CD4-positive, alpha-beta T cell (primary cell): ENCODE measurements at regions not wholly inside any gene's neighbourhood (a gene's known extent, or its start where the extent isn't known, plus 50 kb on each side); places are given as distances from the start of the nearest gene placed in this dataset.

Experiments used
- ATAC-seq: fragments of 200-7000 bp; cut with Tn5 transposase; one replicate; pipeline ENCODE4 v1.10.0; 2022; ENCODE audit warnings: mild to moderate bottlenecking; ENCODE audit not compliant: poor library complexity
- CTCF ChIA-PET: fragments of 350-600 bp; sonication (Branson Sonifier 250); formaldehyde crosslinking; loops from one replicate; lab custom pipeline; 2021; ENCODE audit warnings: antibody characterized with exemption, inconsistent platforms; lab: Charles Lee
- POLR2A ChIA-PET: fragments of 350-600 bp; sonication (Branson Sonifier 250); formaldehyde crosslinking; loops from one replicate; lab custom pipeline; 2021; ENCODE audit warnings: antibody characterized with exemption, inconsistent platforms; lab: Charles Lee
- DNase-seq, 14 experiments: peaks; one replicate each; pipeline ENCODE4 v3.0.0-alpha.2; 2013 to 2020; ENCODE audit warnings: mixed read lengths in 2 of 14
- H3K27ac ChIP-seq, 2 donors: one replicate each; pipeline versions ENCODE4 v1.5.1 to v1.7.0; 2013; ENCODE audit warnings: low read length in 2 of 2, low read depth in 1 of 2, mild to moderate bottlenecking in 1 of 2
- H3K27me3 ChIP-seq, 2 experiments: 1 replicate in 1 of 2; 2 replicates in 1 of 2; pipeline versions ENCODE4 v1.6.1 to v1.7.0; 2013; ENCODE audit warnings: low read length in 2 of 2, control low read depth in 1 of 2, mild to moderate bottlenecking in 1 of 2, moderate library complexity in 1 of 2; ENCODE audit not compliant: insufficient read depth in 2 of 2, control insufficient read depth in 1 of 2
- H3K36me3 ChIP-seq: one replicate; pipeline ENCODE4 v1.6.1; 2013; ENCODE audit warnings: low read length, control low read depth; ENCODE audit not compliant: insufficient read depth
- H3K4me1 ChIP-seq: one replicate; pipeline ENCODE4 v1.6.1; 2013; ENCODE audit warnings: low read length, control low read depth; ENCODE audit not compliant: insufficient read depth
- H3K4me3 ChIP-seq: one replicate; pipeline ENCODE4 v1.5.1; 2013; ENCODE audit warnings: mild to moderate bottlenecking, low read length, moderate library complexity
- H3K9me3 ChIP-seq, 2 experiments: 1 replicate in 1 of 2; 2 replicates in 1 of 2; pipeline versions ENCODE4 v1.6.1 to v1.7.0; 2013; ENCODE audit warnings: low read length in 2 of 2, mild to moderate bottlenecking in 2 of 2, control low read depth in 1 of 2, moderate library complexity in 1 of 2; ENCODE audit not compliant: control insufficient read depth in 1 of 2, insufficient read depth in 1 of 2
- H3K27ac Mint-ChIP-seq: one replicate; pipeline ENCODE4 v1.8.0; 2020; ENCODE audit warnings: mixed read lengths
- H3K27me3 Mint-ChIP-seq: one replicate; pipeline ENCODE4 v1.8.0; 2021; ENCODE audit warnings: mixed read lengths
- H3K36me3 Mint-ChIP-seq: one replicate; pipeline ENCODE4 v1.8.0; 2021; ENCODE audit warnings: low read depth, mixed read lengths
- H3K4me1 Mint-ChIP-seq: one replicate; pipeline ENCODE4 v1.8.0; 2021; ENCODE audit warnings: low read depth, mixed read lengths
- H3K4me3 Mint-ChIP-seq: one replicate; pipeline ENCODE4 v1.8.0; 2020; ENCODE audit warnings: mild to moderate bottlenecking, mixed read lengths
- H3K9me3 Mint-ChIP-seq: one replicate; pipeline ENCODE4 v1.8.0; 2020; ENCODE audit warnings: mixed read lengths
- intact Hi-C, 2 experiments: fragments of 100-400 bp; cut with DNase I in 1 of 2; cut with micrococcal nuclease in 1 of 2; formaldehyde crosslinking; loops; one replicate each; pipeline versions ENCODE4 v1.15.1 to v1.9.0; 2023 to 2025; cut with DNase I, micrococcal nuclease
- TF ChIP-seq, protein P1 (sequence below): fragments of 200-600 bp; IDR thresholded peaks from one replicate; pipeline ENCODE4 v1.8.0; 2022; ENCODE audit warnings: antibody characterized with exemption, mild to moderate bottlenecking

DNA sequence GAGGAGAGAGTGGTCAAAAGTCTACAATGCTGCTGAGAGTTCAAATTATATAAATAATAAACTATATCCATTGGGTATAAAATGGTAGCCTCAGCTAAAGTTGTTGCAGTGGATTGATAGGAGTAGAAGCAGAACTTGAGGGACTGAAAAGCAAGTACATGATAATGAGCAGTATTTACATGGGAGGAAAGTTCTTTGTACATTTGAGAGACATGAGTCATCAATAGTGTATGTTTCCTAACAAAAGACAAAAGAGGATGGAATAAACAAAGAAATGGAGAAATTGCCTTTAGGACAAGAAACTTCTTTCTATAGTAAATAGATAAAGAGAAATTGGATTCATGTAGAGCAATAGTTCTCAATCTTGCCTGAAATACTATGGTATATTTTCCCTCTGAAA is 110.0 kb upstream of the PLSCR5 start:
- TF ChIP-seq, protein P1, sequence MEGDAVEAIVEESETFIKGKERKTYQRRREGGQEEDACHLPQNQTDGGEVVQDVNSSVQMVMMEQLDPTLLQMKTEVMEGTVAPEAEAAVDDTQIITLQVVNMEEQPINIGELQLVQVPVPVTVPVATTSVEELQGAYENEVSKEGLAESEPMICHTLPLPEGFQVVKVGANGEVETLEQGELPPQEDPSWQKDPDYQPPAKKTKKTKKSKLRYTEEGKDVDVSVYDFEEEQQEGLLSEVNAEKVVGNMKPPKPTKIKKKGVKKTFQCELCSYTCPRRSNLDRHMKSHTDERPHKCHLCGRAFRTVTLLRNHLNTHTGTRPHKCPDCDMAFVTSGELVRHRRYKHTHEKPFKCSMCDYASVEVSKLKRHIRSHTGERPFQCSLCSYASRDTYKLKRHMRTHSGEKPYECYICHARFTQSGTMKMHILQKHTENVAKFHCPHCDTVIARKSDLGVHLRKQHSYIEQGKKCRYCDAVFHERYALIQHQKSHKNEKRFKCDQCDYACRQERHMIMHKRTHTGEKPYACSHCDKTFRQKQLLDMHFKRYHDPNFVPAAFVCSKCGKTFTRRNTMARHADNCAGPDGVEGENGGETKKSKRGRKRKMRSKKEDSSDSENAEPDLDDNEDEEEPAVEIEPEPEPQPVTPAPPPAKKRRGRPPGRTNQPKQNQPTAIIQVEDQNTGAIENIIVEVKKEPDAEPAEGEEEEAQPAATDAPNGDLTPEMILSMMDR, result no peak
- Mint-ChIP-seq H3K4me1 (no peaks in the 10 kb centered on the region), H3K27ac (no peak overlapping the region), H3K36me3 (no peaks in the 10 kb centered on the region), H3K4me3 (no peak overlapping the region), H3K9me3 (no peaks in the 10 kb centered on the region), H3K27me3 (no peaks in the 10 kb centered on the region)
- no peak overlapping the region for H3K4me3 ChIP-seq
- H3K27ac ChIP-seq, result no peak overlapping the region
- DNase-seq (no peak), ATAC-seq (no peak)
- ChIA-PET POLR2A (no interaction called here), CTCF (no interaction called here)
- intact Hi-C loops, result no loop called here
- H3K9me3 ChIP-seq, result peaks cover 0 to 5% of the 10 kb centered on the region in 2 experiments
- no peaks in the 10 kb centered on the region for H3K27me3 ChIP-seq
- no peaks in the 10 kb centered on the region for H3K4me1 ChIP-seq
- no peaks in the 10 kb centered on the region for H3K36me3 ChIP-seq

DNA sequence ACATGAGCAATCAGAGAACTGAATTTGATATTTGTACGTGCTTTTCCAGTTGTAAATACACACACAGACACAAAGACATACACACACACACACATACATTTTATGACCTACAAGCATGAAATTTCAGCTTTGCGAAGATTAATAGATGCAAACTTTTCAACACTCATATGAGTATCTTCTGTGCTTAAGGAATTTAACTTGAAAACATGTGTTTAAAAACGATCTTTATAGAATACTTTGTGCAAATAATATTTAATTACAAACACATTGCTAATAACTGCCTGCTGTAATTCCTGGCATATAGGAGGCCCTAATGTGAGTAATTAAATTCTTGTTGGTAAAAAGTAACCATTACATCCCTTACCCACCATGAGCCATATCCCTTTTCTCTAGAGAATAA is 107.7 kb upstream of the PLSCR5 start:
- no peaks in the 10 kb centered on the region for H3K36me3 ChIP-seq
- no peaks in the 10 kb centered on the region for H3K4me1 ChIP-seq
- Mint-ChIP-seq H3K9me3 (no peaks in the 10 kb centered on the region), H3K4me1 (no peaks in the 10 kb centered on the region), H3K27ac (no peak overlapping the region), H3K36me3 (no peaks in the 10 kb centered on the region), H3K27me3 (no peaks in the 10 kb centered on the region), H3K4me3 (no peak overlapping the region)
- DNase-seq, result no peak
- H3K27me3 ChIP-seq, result no peaks in the 10 kb centered on the region
- H3K4me3 ChIP-seq, result no peak overlapping the region
- TF ChIP-seq, protein P1, result no peak
- POLR2A ChIA-PET, result no interaction called here
- intact Hi-C loops, result no loop called here
- H3K27ac ChIP-seq, result no peak overlapping the region
- ATAC-seq, result no peak
- CTCF ChIA-PET, result no interaction called here
- peaks cover 0 to 5% of the 10 kb centered on the region in 2 experiments for H3K9me3 ChIP-seq

DNA sequence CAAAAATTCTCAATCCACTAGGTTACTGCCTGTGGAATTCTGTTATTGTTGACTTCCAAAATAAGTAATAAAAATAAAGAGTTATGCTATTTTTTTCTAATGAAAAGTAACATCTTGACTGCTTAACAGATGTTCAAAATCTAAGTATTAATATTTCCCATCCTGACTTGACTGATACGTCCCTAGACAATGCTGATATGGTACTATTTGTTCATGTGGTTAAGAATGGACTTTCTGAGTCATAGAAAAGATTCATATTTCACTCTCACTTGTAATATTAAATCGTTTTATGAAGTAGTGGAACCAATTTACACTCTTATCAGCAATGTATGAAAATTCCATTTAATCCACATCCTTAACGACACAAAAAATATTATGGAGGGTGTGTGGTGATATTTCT is 104.8 kb upstream of the PLSCR5 start:
- no peak overlapping the region for H3K4me3 ChIP-seq
- H3K4me1 ChIP-seq, result no peaks in the 10 kb centered on the region
- Mint-ChIP-seq H3K27ac (no peak overlapping the region), H3K9me3 (no peaks in the 10 kb centered on the region), H3K36me3 (no peaks in the 10 kb centered on the region), H3K27me3 (no peaks in the 10 kb centered on the region), H3K4me3 (no peak overlapping the region), H3K4me1 (no peaks in the 10 kb centered on the region)
- no peak overlapping the region for H3K27ac ChIP-seq
- H3K27me3 ChIP-seq, result no peaks in the 10 kb centered on the region
- POLR2A ChIA-PET, result no interaction called here
- DNase-seq (no peak), ATAC-seq (no peak)
- TF ChIP-seq, protein P1, result no peak
- CTCF ChIA-PET, result no interaction called here
- H3K36me3 ChIP-seq, result no peaks in the 10 kb centered on the region
- intact Hi-C loops, result no loop called here
- H3K9me3 ChIP-seq, result no peaks in the 10 kb centered on the region
